ENCODE measurements at regions not wholly inside any gene's neighbourhood (a gene's known extent, or its start where the extent isn't known, plus 50 kb on each side); places are given as distances from the start of the nearest gene placed in this dataset.

DNA sequence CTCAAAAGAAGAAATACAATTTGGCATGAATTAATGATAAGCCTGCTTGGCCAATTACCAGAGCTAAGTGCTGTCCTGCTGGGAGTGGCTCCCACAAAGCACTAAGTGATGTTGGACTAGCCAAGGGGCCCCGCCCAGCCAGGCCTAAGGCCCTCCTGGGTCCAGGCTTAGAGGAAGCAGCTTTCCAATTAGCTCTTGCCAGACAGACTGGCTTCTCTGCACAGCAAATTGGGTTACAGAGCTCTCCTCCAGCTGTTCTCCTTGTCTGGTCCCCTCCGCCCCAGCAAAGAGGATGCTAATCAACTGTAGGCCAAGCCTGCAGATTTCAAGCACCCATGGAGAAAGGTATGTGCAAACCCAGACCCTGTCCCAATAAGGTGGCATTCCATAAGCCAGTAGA, 151.9 kb downstream of the DMRTA2 start:
- Mint-ChIP-seq H3K27me3 (peaks cover 22% of the 10 kb centered on the region), H3K4me3 (no peak overlapping the region), H3K36me3 (ENCODE audit: low read depth) (no peaks in the 10 kb centered on the region), H3K4me1 (ENCODE audit: low read depth) (no peaks in the 10 kb centered on the region), H3K27ac (no peak overlapping the region), H3K9me3 (no peaks in the 10 kb centered on the region)
- TF ChIP-seq CTCF (IDR thresholded peaks at IDR 0.05) = no peak
- Histone ChIP-seq H3K27ac (ENCODE audit: low read depth in 1 of 2, low read length in 2 of 2) (no peak overlapping the region), H3K9me3 (ENCODE audit: control insufficient read depth in 1 of 2, insufficient read depth in 1 of 2, low read length in 2 of 2) (no peaks in the 10 kb centered on the region), H3K27me3 (ENCODE audit: control insufficient read depth in 1 of 2, insufficient read depth in 2 of 2, low read length in 2 of 2) (peaks cover 2 to 4% of the 10 kb centered on the region in 2 experiments), H3K4me3 (ENCODE audit: low read length) (no peak overlapping the region), H3K36me3 (ENCODE audit: insufficient read depth, low read length) (no peaks in the 10 kb centered on the region), H3K4me1 (ENCODE audit: insufficient read depth, low read length) (no peaks in the 10 kb centered on the region)
- DNase-seq (no peak), ATAC-seq (ENCODE audit: poor library complexity) (no peak)
- CTCF ChIA-PET = no interaction called here
- POLR2A ChIA-PET = no interaction called here
- intact Hi-C loops (cut with DNase I, micrococcal nuclease) = no loop called here

GRCh38 chr1:50270926-50271325, 152.3 kb downstream of the DMRTA2 start:
- ChIA-PET POLR2A (no interaction called here), CTCF (no interaction called here)
- Mint-ChIP-seq H3K9me3 (no peaks in the 10 kb centered on the region), H3K27ac (no peak overlapping the region), H3K36me3 (ENCODE audit: low read depth) (no peaks in the 10 kb centered on the region), H3K4me3 (no peak overlapping the region), H3K4me1 (ENCODE audit: low read depth) (no peaks in the 10 kb centered on the region), H3K27me3 (peaks cover 22% of the 10 kb centered on the region)
- H3K27ac ChIP-seq (ENCODE audit: low read depth in 1 of 2, low read length in 2 of 2) = no peak overlapping the region
- no peaks in the 10 kb centered on the region for H3K9me3 ChIP-seq (ENCODE audit: control insufficient read depth in 1 of 2, insufficient read depth in 1 of 2, low read length in 2 of 2)
- H3K36me3 ChIP-seq (ENCODE audit: insufficient read depth, low read length) = no peaks in the 10 kb centered on the region
- H3K4me1 ChIP-seq (ENCODE audit: insufficient read depth, low read length) = no peaks in the 10 kb centered on the region
- H3K27me3 ChIP-seq (ENCODE audit: control insufficient read depth in 1 of 2, insufficient read depth in 2 of 2, low read length in 2 of 2) = peaks cover 2 to 3% of the 10 kb centered on the region in 2 experiments
- no peak for TF ChIP-seq CTCF (IDR thresholded peaks at IDR 0.05)
- no peak for ATAC-seq (ENCODE audit: poor library complexity)
- H3K4me3 ChIP-seq (ENCODE audit: low read length) = no peak overlapping the region
- intact Hi-C loops (cut with DNase I, micrococcal nuclease) = no loop called here
- no peak for DNase-seq

- no peak overlapping the region for H3K27ac Mint-ChIP-seq
- CTCF ChIA-PET = no interaction called here
- no peaks in the 10 kb centered on the region for H3K36me3 ChIP-seq (ENCODE audit: insufficient read depth, low read length)
- no peaks in the 10 kb centered on the region for H3K9me3 Mint-ChIP-seq
- H3K27me3 Mint-ChIP-seq = peaks cover 10% of the 10 kb centered on the region
- H3K4me3 ChIP-seq (ENCODE audit: low read length) = no peak overlapping the region
- no peaks in the 10 kb centered on the region for H3K4me1 Mint-ChIP-seq (ENCODE audit: low read depth)
- peaks cover 0 to 2% of the 10 kb centered on the region in 2 experiments for H3K27me3 ChIP-seq (ENCODE audit: control insufficient read depth in 1 of 2, insufficient read depth in 2 of 2, low read length in 2 of 2)
- intact Hi-C loops (cut with DNase I, micrococcal nuclease) = no loop called here
- DNase-seq (no peak), ATAC-seq (ENCODE audit: poor library complexity) (no peak)
- H3K4me3 Mint-ChIP-seq = no peak overlapping the region
- H3K9me3 ChIP-seq (ENCODE audit: control insufficient read depth in 1 of 2, insufficient read depth in 1 of 2, low read length in 2 of 2) = no peaks in the 10 kb centered on the region
- POLR2A ChIA-PET = no interaction called here
- no peaks in the 10 kb centered on the region for H3K36me3 Mint-ChIP-seq (ENCODE audit: low read depth)
- no peak for TF ChIP-seq CTCF (IDR thresholded peaks at IDR 0.05)
- no peak overlapping the region for H3K27ac ChIP-seq (ENCODE audit: low read depth in 1 of 2, low read length in 2 of 2)
- no peaks in the 10 kb centered on the region for H3K4me1 ChIP-seq (ENCODE audit: insufficient read depth, low read length)
These were observed 155.2 kb downstream of the DMRTA2 start for GRCh38 chr1:50268049-50268448.

Data from CD4-positive, alpha-beta T cell (primary cell).